ES-I3 (cell line): ENCODE measurements at regions not wholly inside any gene's neighbourhood (a gene's known extent, or its start where the extent isn't known, plus 50 kb on each side); places are given as distances from the start of the nearest gene placed in this dataset.
"Not testable (repeated sequence)": the region's sequence is repeated elsewhere in the genome, so short reads cannot be mapped to it uniquely, and the experiment has no call there.

Experiments used
- H3K36me3 ChIP-seq: 2 replicates; pipeline ENCODE4 v1.6.1; 2013; ENCODE audit warnings: mild to moderate bottlenecking, low read length, control low read depth, moderate library complexity; ENCODE audit not compliant: insufficient read depth
- H3K4me1 ChIP-seq: 2 replicates; pipeline ENCODE4 v1.6.1; 2013; ENCODE audit warnings: mild to moderate bottlenecking, control low read depth, low read length; ENCODE audit not compliant: insufficient read depth
- H3K9ac ChIP-seq: 2 replicates; pipeline ENCODE4 v1.6.1; 2013; ENCODE audit warnings: low read depth, mild to moderate bottlenecking, low read length, moderate library complexity
- H3K9me3 ChIP-seq: 2 replicates; pipeline ENCODE4 v1.6.1; 2013; ENCODE audit warnings: mild to moderate bottlenecking, low read length, moderate library complexity; ENCODE audit not compliant: control insufficient read depth, insufficient read depth

DNA sequence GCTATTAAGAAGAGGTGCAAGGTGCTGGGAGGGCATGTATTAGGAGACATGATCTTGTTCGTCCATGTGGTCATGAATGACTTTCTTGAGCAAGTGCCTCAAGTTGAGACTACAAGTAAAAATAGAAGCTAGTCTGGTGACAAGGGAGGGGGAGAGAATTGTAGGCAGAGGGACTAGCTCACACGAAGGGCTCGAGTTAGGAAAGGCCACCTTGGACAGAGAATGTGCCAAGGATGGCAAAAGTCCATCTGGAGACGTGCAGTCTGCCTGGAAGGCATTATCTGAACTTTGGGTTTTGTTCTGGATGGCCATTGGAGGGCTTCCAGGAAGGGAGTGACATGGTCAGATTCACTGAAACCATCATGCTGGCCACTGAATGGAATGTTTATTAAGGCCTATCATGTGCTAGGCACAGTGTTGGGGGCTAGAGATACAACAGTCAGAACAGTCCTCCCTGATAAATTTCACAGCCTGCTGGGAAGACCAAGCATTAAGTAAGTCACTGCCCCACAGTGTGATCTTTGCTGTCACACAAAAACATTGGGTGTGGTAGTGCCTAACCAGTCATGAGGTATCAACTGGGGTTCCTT is 251.3 kb upstream of the NBPF12 start:
- H3K9me3 ChIP-seq, H3K4me1 ChIP-seq, H3K36me3 ChIP-seq, H3K9ac ChIP-seq: not testable (repeated sequence)

DNA sequence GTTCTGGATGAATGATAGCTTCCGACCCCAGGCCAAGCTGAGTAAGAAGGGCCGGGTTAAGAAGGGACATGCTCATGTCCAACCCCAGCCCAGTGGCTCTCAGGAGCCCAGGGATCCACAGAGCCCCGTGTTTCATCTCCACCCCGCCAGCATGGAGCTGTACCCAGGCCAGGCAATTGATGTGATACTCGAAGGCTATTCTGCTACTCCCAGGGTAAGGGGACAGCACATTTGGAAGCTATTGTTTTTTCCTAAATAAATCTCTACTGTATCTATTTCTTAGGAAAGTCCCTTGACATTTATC is 255.0 kb upstream of the NBPF12 start:
- H3K4me1 ChIP-seq, H3K9me3 ChIP-seq, H3K9ac ChIP-seq, H3K36me3 ChIP-seq: not testable (repeated sequence)

DNA sequence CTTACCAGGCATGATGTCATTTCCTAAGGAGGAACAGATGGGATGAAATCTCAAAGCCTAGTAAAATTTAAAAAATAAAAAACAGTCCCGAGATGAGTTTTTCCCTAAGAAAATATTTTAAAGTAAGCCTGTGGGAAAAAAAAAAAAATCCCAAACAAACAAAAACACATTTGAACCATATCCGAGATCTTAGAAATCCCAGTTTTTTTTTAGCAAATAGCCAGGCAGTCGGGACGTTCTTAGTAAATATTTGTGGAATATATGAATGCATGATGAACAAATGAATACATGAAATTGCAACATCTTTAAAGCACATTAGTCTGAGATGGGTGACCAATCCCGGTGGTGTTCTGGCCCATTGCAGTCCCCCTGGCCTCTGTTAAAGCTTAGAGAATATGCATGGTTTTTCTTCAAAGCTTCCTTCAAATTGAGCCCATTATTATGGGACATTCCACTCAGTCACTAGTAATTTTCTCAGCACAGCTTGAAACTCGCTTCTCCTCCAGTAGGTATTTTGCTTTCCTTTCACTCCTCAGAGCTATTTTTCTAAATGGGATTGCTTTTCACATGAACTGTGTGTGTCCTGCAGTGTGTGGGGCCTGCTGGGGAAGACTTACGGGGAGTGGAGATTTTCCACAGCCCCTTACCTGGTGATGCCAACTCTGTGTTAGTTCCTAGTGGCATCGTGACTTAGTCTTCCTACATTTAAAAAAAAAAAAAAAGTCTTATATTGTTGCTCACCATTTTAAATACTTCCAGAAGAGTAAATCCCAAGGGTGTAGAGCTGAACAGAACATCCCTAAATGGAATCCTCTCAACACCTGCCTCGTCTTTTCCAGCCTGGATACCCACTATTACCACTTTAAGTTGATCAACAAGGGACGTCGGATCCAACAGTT is 255.6 kb upstream of the NBPF12 start:
- not testable (repeated sequence) for H3K9ac ChIP-seq

DNA sequence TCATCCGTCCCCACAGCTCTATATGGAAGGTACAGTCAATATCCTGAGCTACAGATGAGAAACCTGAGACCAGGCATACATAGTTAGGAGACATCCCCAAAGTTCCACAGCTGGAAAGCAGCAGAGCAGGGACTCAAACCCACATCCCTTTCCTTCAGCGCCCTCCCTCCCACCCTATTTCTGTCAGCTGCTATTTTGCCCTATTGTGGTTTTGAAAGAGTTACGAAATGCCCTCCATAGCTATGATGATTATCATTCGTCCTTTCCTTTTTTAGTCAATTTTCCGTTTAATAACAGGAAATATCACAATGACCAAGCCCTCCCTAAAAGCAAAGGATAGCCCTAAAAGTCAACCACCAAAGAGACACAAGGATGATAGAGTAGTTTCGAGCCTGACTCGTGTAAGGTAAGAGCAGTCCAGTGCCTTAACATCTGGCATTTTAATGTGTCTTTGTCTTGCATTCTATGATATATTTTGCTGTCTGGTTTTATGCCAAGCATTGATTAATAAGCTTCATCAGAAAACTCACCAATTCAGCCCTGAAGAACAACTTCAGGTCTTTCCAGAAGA is 264.3 kb upstream of the NBPF12 start:
- H3K36me3 ChIP-seq, H3K9me3 ChIP-seq, H3K4me1 ChIP-seq, H3K9ac ChIP-seq: not testable (repeated sequence)

More for the DNA sequence above, 255.6 kb upstream of the NBPF12 start:
- not testable (repeated sequence) for H3K9me3 ChIP-seq, H3K36me3 ChIP-seq, H3K4me1 ChIP-seq

DNA sequence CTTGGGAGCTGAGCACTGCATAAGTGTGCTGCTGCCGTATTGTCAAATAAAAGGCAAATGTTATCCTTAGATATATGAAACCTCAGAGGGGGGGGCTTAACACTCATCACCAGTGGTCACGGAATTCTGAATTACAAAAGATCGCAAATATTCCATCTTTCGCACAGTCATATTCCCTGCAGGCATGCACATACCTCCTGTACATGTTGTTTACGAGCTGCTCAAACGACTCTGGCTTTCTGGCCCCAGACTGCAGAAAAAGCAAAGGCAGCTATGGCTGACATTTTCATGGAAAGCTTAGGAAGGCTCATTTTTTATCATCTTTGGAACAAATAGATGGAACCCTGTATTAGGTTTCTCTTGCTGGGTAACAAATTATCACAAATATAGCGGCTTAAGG is 265.5 kb upstream of the NBPF12 start:
- H3K4me1 ChIP-seq, H3K9me3 ChIP-seq, H3K36me3 ChIP-seq: not testable (repeated sequence)

DNA sequence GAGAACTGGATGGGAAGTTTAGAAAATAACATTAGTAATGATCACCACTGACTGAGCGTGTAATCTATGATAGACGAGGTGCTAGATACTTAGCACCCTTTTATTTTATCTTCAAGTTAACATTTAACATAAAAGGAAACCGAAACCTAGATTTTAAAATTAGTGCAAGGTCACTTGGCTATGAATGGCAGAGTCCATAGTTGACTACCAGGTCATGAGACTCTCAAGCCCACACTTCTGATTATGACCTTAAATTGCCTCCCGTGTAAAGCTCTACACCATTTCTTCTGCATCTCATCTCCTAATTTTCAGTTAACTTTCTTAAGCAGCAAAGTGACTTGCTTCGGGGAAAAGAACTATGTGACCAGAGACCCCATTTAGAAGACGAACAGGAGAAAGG is 266.5 kb upstream of the NBPF12 start:
- not testable (repeated sequence) for H3K9ac ChIP-seq, H3K9me3 ChIP-seq, H3K36me3 ChIP-seq, H3K4me1 ChIP-seq

More for the DNA sequence above, 265.5 kb upstream of the NBPF12 start:
- not testable (repeated sequence) for H3K9ac ChIP-seq

DNA sequence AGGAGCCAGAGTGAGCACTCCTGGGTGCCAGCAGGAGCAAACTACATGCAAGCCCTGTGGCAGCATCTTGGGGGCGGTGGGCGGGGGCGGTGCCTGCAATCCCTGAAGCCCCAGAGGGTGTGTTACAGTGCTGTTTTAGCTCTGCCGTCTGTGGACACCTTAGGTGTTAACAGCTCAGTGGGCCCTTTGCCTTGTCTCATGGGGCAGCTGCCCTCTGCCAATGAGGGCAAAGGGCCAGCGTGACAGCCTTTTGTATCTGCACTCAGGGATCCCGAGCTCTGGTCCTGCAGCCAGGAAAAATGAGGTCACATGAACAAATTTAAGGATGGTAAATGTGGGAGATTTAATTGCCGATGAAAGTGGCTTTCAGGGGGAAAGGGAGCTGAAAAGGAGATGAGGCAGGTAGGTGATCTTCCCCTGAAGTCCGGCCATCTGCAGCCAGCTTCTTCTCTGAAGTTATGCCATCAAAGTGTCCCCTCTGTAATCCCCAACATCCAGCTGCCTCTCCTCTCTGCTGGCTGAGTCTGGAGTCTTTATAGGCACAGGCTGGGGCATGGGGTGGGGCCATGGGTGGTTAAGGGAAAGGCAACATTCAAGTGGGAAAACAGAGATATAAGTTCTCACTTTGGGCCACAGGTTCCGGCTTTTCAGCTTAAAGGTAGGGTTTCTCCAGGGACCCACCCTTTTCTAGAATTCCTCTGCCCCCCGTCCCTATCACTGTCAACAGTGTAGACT is 267.1 kb upstream of the NBPF12 start:
- not testable (repeated sequence) for H3K4me1 ChIP-seq, H3K36me3 ChIP-seq, H3K9ac ChIP-seq, H3K9me3 ChIP-seq

DNA sequence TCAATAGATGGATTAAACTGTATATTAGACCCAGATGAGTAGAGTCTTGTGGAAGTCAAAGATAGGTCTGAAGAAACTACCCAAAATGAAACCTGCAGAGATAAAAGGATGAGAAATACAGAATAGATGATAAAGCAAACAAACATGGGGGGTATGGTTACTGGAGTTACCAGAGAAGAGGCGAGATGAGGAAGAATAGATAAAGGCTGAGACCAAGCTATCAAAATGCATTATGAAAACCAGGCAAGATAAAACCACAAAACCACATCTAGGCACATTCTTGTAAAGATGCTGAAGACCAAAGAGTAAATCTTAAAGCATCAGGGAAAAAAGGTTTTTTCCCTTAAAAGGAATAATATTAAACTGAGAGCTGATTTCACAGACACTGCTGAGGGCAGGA is 271.8 kb upstream of the NBPF12 start:
- not testable (repeated sequence) for H3K9me3 ChIP-seq, H3K4me1 ChIP-seq, H3K9ac ChIP-seq, H3K36me3 ChIP-seq

DNA sequence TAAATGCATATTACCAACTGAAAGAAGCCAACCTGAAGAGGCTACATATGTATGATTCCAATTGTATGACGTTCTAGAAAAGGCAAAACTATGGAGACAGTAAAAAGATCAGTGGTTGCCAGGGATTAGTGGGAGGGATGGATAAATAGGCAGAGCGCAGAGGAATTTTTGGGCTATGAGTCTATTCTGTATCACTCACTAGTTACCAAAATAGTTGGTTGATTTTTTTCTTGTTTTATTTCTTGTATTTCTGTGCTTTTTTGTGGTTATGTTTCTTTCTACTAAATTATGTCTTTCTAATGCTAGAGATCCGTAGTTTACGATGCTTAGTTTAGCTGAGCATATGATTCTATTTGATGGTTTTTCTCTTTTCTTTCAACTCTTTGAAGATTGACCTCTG is 277.9 kb upstream of the NBPF12 start:
- H3K9me3 ChIP-seq, H3K36me3 ChIP-seq, H3K9ac ChIP-seq, H3K4me1 ChIP-seq: not testable (repeated sequence)

DNA sequence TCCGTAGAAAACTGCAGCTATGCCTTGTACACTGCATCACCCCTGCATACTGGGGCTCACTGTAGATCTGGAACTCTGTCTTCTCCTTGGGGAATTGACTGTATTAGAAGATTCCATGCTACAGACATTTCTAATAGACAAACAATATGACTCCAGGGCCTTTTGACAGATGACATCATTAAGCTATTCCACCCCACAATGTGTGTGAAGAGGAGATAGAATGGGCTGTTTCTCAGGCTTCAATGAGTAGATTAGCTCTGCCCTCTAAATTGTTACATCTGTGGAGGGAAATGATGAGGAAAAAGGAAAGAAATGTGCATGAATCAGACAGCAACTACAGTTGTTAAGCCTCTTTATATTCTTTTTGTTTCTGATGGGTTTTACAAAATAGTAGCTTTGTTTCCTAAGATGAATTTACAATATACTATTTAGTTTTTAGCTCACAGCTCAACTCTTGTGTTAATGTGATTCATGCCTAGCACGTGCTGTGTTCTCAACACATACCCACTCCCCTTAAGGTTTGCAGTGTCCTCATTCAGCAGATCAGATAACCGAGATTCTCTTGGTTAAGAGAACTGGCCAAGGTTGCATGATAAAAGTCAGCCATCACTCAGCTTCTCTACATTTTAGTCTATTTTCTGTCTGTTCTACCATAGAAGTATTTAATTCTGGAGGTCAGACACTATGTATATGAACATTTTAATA is 281.6 kb upstream of the NBPF12 start:
- H3K4me1 ChIP-seq, H3K36me3 ChIP-seq, H3K9me3 ChIP-seq, H3K9ac ChIP-seq: not testable (repeated sequence)

DNA sequence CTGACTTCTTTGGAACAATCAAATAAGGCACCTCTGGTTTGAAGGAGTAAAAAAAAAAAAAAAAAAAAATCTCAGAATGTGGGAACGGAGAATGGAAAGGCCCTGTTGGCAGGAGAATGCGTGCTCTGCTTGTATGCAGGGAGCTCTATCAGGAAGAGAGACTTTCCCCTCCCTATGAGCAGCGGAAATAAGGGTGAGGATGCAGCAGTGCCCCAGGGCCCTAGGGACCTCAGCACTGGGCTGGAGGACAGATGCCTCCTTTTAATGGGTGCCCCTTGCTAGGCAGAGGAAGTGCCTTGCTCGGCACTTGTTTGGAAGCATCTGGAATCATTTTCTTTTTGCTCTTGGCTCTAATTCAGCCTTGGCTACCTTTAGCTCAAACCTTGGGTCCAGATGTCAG is 283.4 kb upstream of the NBPF12 start:
- H3K9ac ChIP-seq, H3K9me3 ChIP-seq, H3K4me1 ChIP-seq, H3K36me3 ChIP-seq: not testable (repeated sequence)

DNA sequence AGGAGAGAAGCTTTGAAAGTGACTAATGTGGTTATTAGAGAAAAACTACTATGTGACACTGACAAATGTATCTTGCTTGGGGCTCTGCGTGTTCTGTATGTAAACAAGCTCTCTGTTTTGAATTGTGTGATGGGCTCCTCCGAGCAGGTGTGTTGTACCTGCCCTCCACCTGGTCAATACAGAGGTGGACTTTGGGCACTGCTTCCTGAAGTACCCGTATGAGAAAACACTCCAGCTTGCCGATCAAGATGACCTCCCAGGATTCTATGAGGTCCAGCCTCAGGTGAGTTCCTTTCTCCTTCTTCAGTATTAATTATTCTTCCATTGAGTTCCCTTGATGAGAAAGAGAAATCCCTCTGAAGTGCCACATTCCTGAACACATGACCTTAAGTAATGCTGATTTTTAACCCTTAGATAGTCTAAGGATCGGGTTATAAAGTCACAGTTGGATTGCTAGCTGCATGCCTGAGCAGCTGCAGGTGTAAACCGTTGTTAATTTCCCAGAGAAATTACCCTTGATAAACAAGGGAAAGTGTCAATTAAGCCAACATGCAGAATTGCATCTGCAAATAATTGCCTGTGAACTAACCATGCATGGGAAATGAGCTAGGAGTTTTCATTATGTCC is 292.0 kb upstream of the NBPF12 start:
- not testable (repeated sequence) for H3K9me3 ChIP-seq, H3K4me1 ChIP-seq, H3K36me3 ChIP-seq, H3K9ac ChIP-seq

DNA sequence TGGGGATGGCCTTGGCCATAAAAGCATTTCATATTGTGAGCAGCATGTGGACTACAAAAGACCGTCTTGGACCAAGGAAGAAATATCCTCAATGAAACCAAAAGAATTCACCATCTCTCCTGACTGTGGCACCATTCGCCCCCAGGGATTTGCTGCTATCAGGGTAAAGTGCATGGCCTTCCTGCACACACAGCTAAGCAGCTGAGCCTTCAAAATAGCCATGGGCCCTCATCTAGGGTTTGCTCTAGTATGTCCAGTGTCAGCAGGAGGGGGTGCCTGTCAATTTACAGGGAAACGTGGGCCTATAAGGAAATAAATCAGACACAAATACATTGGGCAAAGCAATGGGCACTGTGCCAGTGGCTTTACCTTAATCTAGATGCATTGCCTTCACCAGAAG is 296.6 kb upstream of the NBPF12 start:
- H3K9me3 ChIP-seq: not testable (repeated sequence)

DNA sequence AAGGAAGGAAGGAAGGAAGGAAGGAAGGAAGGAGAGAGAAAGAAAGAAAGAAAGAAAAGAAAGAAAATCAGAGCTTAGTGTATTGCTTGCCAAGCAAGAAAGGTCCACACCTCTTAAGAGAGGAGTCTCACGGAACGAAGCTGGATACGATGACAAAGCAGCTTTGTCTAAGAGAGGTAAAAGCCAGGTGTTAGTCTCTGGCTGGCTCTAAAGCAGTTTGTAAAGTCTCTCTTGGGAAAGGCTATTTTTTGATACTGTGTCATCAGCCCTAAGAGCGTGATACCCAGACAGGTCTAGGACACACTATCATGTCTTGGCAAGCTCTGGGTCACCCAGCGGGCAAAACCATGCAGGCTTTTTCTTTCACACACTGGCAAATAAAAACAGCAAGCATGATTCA is 297.5 kb upstream of the NBPF12 start:
- not testable (repeated sequence) for H3K9me3 ChIP-seq

More for the DNA sequence above, 296.6 kb upstream of the NBPF12 start:
- not testable (repeated sequence) for H3K4me1 ChIP-seq, H3K36me3 ChIP-seq, H3K9ac ChIP-seq

More for the DNA sequence above, 297.5 kb upstream of the NBPF12 start:
- not testable (repeated sequence) for H3K4me1 ChIP-seq, H3K36me3 ChIP-seq, H3K9ac ChIP-seq
